BLaER1 (cell line): ENCODE measurements at regions not wholly inside any gene's neighbourhood (a gene's known extent, or its start where the extent isn't known, plus 50 kb on each side); places are given as distances from the start of the nearest gene placed in this dataset.
"Not testable (repeated sequence)": the region's sequence is repeated elsewhere in the genome, so short reads cannot be mapped to it uniquely, and the experiment has no call there.

ENCODE experiments used
- H3K27ac ChIP-seq: shearing (Covaris generic); formaldehyde crosslinking; 2 replicates; pipeline ENCODE4 v1.8.1; 2022
- H3K27me3 ChIP-seq: shearing (Covaris generic); formaldehyde crosslinking; 2 replicates; pipeline ENCODE4 v1.8.1; 2022
- H3K36me3 ChIP-seq: shearing (Covaris generic); formaldehyde crosslinking; 2 replicates; pipeline ENCODE4 v1.8.1; 2022
- H3K4me1 ChIP-seq: shearing (Covaris generic); formaldehyde crosslinking; 2 replicates; pipeline ENCODE4 v1.8.1; 2022
- H3K4me2 ChIP-seq: shearing (Covaris generic); formaldehyde crosslinking; 2 replicates; pipeline ENCODE4 v1.8.1; 2022
- H3K4me3 ChIP-seq: shearing (Covaris generic); formaldehyde crosslinking; 2 replicates; pipeline ENCODE4 v1.8.1; 2022
- H3K9ac ChIP-seq: shearing (Covaris generic); formaldehyde crosslinking; 2 replicates; pipeline ENCODE4 v1.8.1; 2022
- H3K9me3 ChIP-seq: shearing (Covaris generic); formaldehyde crosslinking; 2 replicates; pipeline ENCODE4 v1.8.1; 2022
- H4K20me1 ChIP-seq: shearing (Covaris generic); formaldehyde crosslinking; 2 replicates; pipeline ENCODE4 v1.8.1; 2022
- Cebpa-rat ChIP-seq: shearing (Covaris generic); IDR thresholded peaks from 2 replicates; pipeline ENCODE4 v1.8.1; 2022

DNA sequence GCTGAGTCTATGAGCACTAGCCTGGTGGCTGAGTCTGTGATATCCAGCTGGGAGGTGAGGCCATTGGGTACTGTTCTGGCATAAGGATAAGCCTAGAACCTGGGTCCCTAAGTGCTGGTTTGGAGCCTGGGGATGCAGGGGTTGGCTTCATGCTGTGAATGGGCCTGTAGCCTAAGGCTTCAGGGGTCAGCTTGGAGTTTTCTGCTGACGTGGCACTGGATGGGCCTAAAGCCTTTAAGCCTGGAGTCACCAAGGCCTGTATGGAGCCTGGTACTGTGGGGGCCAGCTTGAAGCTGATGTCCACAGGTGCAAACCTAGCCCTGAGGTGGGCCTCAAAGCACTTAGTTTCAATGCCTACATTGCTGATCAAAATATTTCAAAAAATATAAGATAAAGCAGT is 979.6 kb upstream of the POU3F4 start:
- Histone ChIP-seq H3K36me3 (no peaks in the 10 kb centered on the region), H3K4me2 (no peak overlapping the region), H3K27me3 (peaks cover 35% of the 10 kb centered on the region), H3K9me3 (no peaks in the 10 kb centered on the region), H3K27ac (no peak overlapping the region), H3K9ac (no peak overlapping the region), H3K4me1 (no peaks in the 10 kb centered on the region), H3K4me3 (no peak overlapping the region), H4K20me1 (no peaks in the 10 kb centered on the region)
- TF ChIP-seq Cebpa-rat = no peak

- H3K4me3 ChIP-seq = no peak overlapping the region
- no peaks in the 10 kb centered on the region for H3K9me3 ChIP-seq
- no peaks in the 10 kb centered on the region for H3K36me3 ChIP-seq
- H3K4me2 ChIP-seq = no peak overlapping the region
- H3K27ac ChIP-seq = no peak overlapping the region
- no peak for TF ChIP-seq Cebpa-rat
- no peak overlapping the region for H3K9ac ChIP-seq
- no peaks in the 10 kb centered on the region for H3K4me1 ChIP-seq
- H4K20me1 ChIP-seq = no peaks in the 10 kb centered on the region
- peaks cover 25% of the 10 kb centered on the region for H3K27me3 ChIP-seq
Measured at GRCh38 chrX:82534086-82534597, 973.9 kb upstream of the POU3F4 start.

GRCh38 chrX:82537205-82537604 is 970.9 kb upstream of the POU3F4 start:
- peaks cover 36% of the 10 kb centered on the region for H3K27me3 ChIP-seq
- H3K4me2 ChIP-seq, H3K9ac ChIP-seq, H3K9me3 ChIP-seq, H3K4me3 ChIP-seq, H3K36me3 ChIP-seq, H3K27ac ChIP-seq, H3K4me1 ChIP-seq, H4K20me1 ChIP-seq: not testable (repeated sequence)

DNA sequence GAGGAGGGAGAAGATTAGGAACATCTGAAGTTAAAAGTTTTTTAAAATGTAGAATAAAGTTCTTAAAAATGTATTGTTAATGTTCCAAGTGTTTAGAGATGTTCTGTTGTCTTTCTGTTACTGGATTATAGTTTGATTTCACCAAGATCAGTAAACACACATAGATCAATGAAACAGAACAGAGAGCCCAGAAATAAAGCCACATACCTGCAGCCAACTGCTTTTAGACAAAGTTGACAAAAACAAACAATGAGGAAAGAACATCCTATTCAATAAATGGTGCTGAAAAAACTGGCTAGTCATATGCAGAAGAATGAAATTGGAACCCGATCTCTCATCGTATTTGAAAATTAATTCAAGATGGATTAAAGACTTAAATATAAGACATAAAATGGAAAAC is 966.3 kb upstream of the POU3F4 start:
- no peak for TF ChIP-seq Cebpa-rat
- H3K4me1 ChIP-seq = no peaks in the 10 kb centered on the region

GRCh38 chrX:82552201-82552600 is 955.9 kb upstream of the POU3F4 start:
- H3K4me1 ChIP-seq, H3K4me2 ChIP-seq, H3K27me3 ChIP-seq, H3K4me3 ChIP-seq, H3K27ac ChIP-seq, H4K20me1 ChIP-seq, H3K36me3 ChIP-seq, H3K9ac ChIP-seq: not testable (repeated sequence)
- peaks cover 19% of the 10 kb centered on the region for H3K9me3 ChIP-seq

More for the DNA sequence above, 966.3 kb upstream of the POU3F4 start:
- Histone ChIP-seq H4K20me1 (no peaks in the 10 kb centered on the region), H3K4me2 (no peak overlapping the region), H3K27ac (no peak overlapping the region), H3K9me3 (no peaks in the 10 kb centered on the region), H3K36me3 (no peaks in the 10 kb centered on the region), H3K27me3 (peaks cover 26% of the 10 kb centered on the region), H3K4me3 (no peak overlapping the region), H3K9ac (no peak overlapping the region)

DNA sequence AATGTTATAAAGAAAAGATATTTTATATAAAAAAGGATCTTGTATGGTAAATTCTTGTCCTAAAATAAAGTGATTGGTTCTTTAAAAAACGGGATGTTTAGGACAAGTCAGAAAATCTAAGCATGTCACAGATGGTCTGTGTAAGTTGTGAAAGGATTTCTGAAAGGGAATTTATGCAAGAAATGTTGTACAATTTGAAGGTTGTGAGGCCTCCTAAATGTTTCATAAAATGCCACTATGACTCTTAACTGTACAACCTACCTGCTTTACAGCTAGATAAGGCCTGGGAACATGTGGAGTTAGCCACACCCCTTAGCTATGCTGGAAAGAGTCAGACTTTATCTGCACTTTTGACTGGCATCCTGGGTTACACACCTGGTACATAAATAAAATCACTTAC is 951.5 kb upstream of the POU3F4 start:
- H3K27me3 ChIP-seq = peaks cover 19% of the 10 kb centered on the region
- H3K36me3 ChIP-seq = no peaks in the 10 kb centered on the region
- no peak overlapping the region for H3K4me3 ChIP-seq
- H3K9me3 ChIP-seq = peaks cover 22% of the 10 kb centered on the region
- H4K20me1 ChIP-seq = no peaks in the 10 kb centered on the region
- no peak overlapping the region for H3K27ac ChIP-seq
- no peak for TF ChIP-seq Cebpa-rat
- H3K4me2 ChIP-seq = no peak overlapping the region
- no peak overlapping the region for H3K9ac ChIP-seq
- no peaks in the 10 kb centered on the region for H3K4me1 ChIP-seq

GRCh38 chrX:82585868-82586267 is 922.2 kb upstream of the POU3F4 start:
- H3K9me3 ChIP-seq = peaks cover 7% of the 10 kb centered on the region
- peaks cover 47% of the 10 kb centered on the region for H3K27me3 ChIP-seq
- H3K4me1 ChIP-seq = peaks cover 26% of the 10 kb centered on the region

GRCh38 chrX:82589410-82589809 is 918.7 kb upstream of the POU3F4 start:
- no peaks in the 10 kb centered on the region for H3K36me3 ChIP-seq
- no peaks in the 10 kb centered on the region for H4K20me1 ChIP-seq
- no peak overlapping the region for H3K4me3 ChIP-seq
- peaks cover 35% of the 10 kb centered on the region for H3K4me1 ChIP-seq
- H3K27ac ChIP-seq = no peak overlapping the region
- H3K4me2 ChIP-seq = peak overlapping the region; percentile 29; the same call in 1 of the 2 replicates
- H3K9ac ChIP-seq = no peak overlapping the region
- TF ChIP-seq Cebpa-rat = no peak
- H3K9me3 ChIP-seq = no peaks in the 10 kb centered on the region
- peaks cover 59% of the 10 kb centered on the region for H3K27me3 ChIP-seq

More at GRCh38 chrX:82585868-82586267, 922.2 kb upstream of the POU3F4 start:
- H3K4me3 ChIP-seq = no peak overlapping the region
- peak overlapping the region; percentile 30; the same call in 1 of the 2 replicates for H3K4me2 ChIP-seq
- H4K20me1 ChIP-seq = no peaks in the 10 kb centered on the region
- H3K27ac ChIP-seq = no peak overlapping the region
- H3K9ac ChIP-seq = no peak overlapping the region
- H3K36me3 ChIP-seq = no peaks in the 10 kb centered on the region
- TF ChIP-seq Cebpa-rat = no peak

GRCh38 chrX:82591421-82591820 is 916.7 kb upstream of the POU3F4 start:
- Histone ChIP-seq H3K9me3 (no peaks in the 10 kb centered on the region), H3K4me3 (no peak overlapping the region), H3K27me3 (peaks cover 54% of the 10 kb centered on the region), H4K20me1 (no peaks in the 10 kb centered on the region), H3K4me2 (peak overlapping the region; percentile 19), H3K27ac (no peak overlapping the region), H3K36me3 (no peaks in the 10 kb centered on the region), H3K4me1 (peaks cover 30% of the 10 kb centered on the region), H3K9ac (no peak overlapping the region)
- no peak for TF ChIP-seq Cebpa-rat

DNA sequence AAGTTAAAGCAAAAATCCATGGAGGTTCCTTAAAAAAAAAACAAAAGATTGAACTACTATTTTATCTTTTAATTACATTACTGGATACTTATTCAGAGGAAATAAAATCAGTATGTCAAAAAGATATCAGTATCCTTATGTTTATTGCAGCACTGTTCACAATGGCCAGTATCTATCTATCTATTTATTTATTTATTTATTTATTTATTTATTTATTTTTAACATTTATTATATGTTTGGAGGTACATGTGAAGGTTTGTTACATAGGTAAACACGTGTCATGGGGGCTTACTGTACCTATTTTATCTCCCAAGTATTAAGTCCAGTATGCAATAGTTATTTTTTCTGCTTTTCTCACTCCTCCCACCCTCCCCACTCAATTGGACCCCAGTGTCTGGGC is 881.1 kb upstream of the POU3F4 start:
- 0 out of 2 replicates have a peak, but pooled peaks cover 3% of the 10 kb centered on the region for H3K9me3 ChIP-seq
- no peak overlapping the region for H3K9ac ChIP-seq
- TF ChIP-seq Cebpa-rat = no peak
- no peak overlapping the region for H3K4me3 ChIP-seq
- H3K27ac ChIP-seq = no peak overlapping the region
- H4K20me1 ChIP-seq = no peaks in the 10 kb centered on the region
- H3K27me3 ChIP-seq = peaks cover 22% of the 10 kb centered on the region
- H3K4me1 ChIP-seq = no peaks in the 10 kb centered on the region
- no peak overlapping the region for H3K4me2 ChIP-seq
- H3K36me3 ChIP-seq = no peaks in the 10 kb centered on the region

DNA sequence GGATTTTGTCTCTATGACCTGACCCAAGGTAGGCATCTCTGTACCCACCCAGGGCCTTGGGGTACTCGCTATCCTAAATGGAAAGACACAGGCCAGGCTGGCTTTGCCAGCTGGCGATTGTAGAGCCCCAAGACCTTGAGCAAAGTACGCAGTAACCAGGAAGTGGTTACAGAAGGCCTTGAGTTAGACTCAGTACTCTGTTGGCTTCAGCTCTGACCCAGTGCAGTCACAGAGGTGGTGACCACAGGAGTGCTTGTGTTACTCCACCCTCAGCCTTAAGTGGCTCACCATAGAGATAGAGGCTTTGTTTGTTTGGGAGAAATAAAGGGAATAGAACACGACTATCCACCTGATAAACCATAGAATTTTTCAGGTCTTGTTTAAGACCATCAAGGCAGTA is 880.5 kb upstream of the POU3F4 start:
- Histone ChIP-seq H3K27me3 (peaks cover 22% of the 10 kb centered on the region), H3K9ac (no peak overlapping the region), H3K36me3 (no peaks in the 10 kb centered on the region), H3K4me2 (no peak overlapping the region), H3K4me1 (no peaks in the 10 kb centered on the region), H3K27ac (no peak overlapping the region), H3K9me3 (0 out of 2 replicates have a peak, but pooled peaks cover 3% of the 10 kb centered on the region), H4K20me1 (no peaks in the 10 kb centered on the region), H3K4me3 (no peak overlapping the region)
- no peak for TF ChIP-seq Cebpa-rat
